ENCODE measurements at regions not wholly inside any gene's neighbourhood (a gene's known extent, or its start where the extent isn't known, plus 50 kb on each side); places are given as distances from the start of the nearest gene placed in this dataset.

DNA sequence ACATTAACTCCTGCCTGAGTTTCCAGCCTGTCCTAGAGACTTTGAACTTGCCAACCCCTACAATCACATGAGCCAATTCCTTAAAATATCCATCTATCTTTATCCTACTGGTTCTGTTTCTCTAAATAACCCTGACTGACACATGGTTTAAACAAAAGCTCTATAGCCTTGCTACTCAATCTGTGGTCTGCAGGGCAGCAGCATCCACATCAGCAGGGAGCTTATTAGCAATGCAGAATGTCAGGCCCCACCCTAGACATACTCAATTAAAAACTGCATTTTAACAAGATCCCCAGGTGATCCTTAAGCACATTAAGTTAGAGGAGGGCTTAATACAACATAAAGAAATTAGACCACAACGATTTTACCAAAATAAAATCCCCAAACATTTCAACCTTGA is 108.3 kb upstream of the CPSF6 start:
- peaks cover 0 to 3% (median 0%) of the 10 kb centered on the region in 3 experiments for H3K27me3 ChIP-seq (ENCODE audit: control insufficient read depth in 3 of 3, insufficient read depth in 3 of 3, low read depth in 1 of 3, low read length in 3 of 3)
- H2AK5ac ChIP-seq (ENCODE audit: low read depth, low read length): no peak overlapping the region
- H2BK12ac ChIP-seq (ENCODE audit: low read length): no peak overlapping the region
- H3K4ac ChIP-seq (ENCODE audit: low read length): no peak overlapping the region
- peaks cover 2 to 3% of the 10 kb centered on the region in 2 donors for H3K4me1 ChIP-seq (ENCODE audit: control insufficient read depth in 2 of 2, insufficient read depth in 1 of 2, low read depth in 1 of 2, low read length in 2 of 2)
- H2BK120ac ChIP-seq (ENCODE audit: low read depth, low read length): no peak overlapping the region
- no peak overlapping the region for H4K8ac ChIP-seq (ENCODE audit: low read depth, low read length)
- no peak overlapping the region for H4K91ac ChIP-seq (ENCODE audit: low read depth, low read length, poor library complexity)
- H2AFZ ChIP-seq (ENCODE audit: low read length): no peak overlapping the region
- no CpG with 5 or more reads among the region's 1 CpG for whole genome bisulfite sequencing, 2 donors (ENCODE audit: extremely low coverage in 2 of 2, insufficient read length in 2 of 2, insufficient replicate concordance in 1 of 2)
- H3K9ac ChIP-seq (ENCODE audit: low read depth, low read length, poor library complexity): no peak overlapping the region
- no peak overlapping the region for H3K23ac ChIP-seq (ENCODE audit: low read depth, low read length, poor library complexity)
- no peaks in the 10 kb centered on the region for H3K36me3 ChIP-seq (replicated peaks in 1 of 2; ENCODE audit: control insufficient read depth in 2 of 2, insufficient read depth in 2 of 2, low read length in 2 of 2)
- no peaks in the 10 kb centered on the region for H3K79me1 ChIP-seq (ENCODE audit: low read depth, low read length)
- no peak for DNase-seq (ENCODE audit: low spot score)
- no peak overlapping the region for H2BK5ac ChIP-seq (ENCODE audit: low read length)
- H3K4me2 ChIP-seq (ENCODE audit: insufficient read depth, low read length, poor library complexity, severe bottlenecking): no peak overlapping the region
- H3K4me3 ChIP-seq (ENCODE audit: low read length in 2 of 2): no peak overlapping the region
- H3K18ac ChIP-seq (ENCODE audit: low read length): no peak overlapping the region
- no peaks in the 10 kb centered on the region for H3K9me3 ChIP-seq (replicated peaks in 1 of 2; ENCODE audit: control insufficient read depth in 2 of 2, insufficient read depth in 1 of 2, low read depth in 1 of 2, low read length in 2 of 2)
- H3K27ac ChIP-seq (replicated peaks; ENCODE audit: low read length): no peak overlapping the region
- no peak overlapping the region for H2BK15ac ChIP-seq (ENCODE audit: low read length)
- no peak overlapping the region for H3K14ac ChIP-seq (ENCODE audit: low read length)

GRCh38 chr12:69136931-69137613 is 102.3 kb upstream of the CPSF6 start:
- Histone ChIP-seq H4K8ac (ENCODE audit: low read depth, low read length) (no peak overlapping the region), H2BK15ac (ENCODE audit: low read length) (no peak overlapping the region), H4K91ac (ENCODE audit: low read depth, low read length, poor library complexity) (no peak overlapping the region), H2BK12ac (ENCODE audit: low read length) (no peak overlapping the region), H3K4me2 (ENCODE audit: insufficient read depth, low read length, poor library complexity, severe bottlenecking) (no peak overlapping the region), H3K9ac (ENCODE audit: low read depth, low read length, poor library complexity) (no peak overlapping the region), H3K14ac (ENCODE audit: low read length) (no peak overlapping the region), H3K79me1 (ENCODE audit: low read depth, low read length) (no peaks in the 10 kb centered on the region), H2AFZ (ENCODE audit: low read length) (no peak overlapping the region), H3K4me3 (ENCODE audit: low read length in 2 of 2) (no peak overlapping the region), H3K27ac (replicated peaks; ENCODE audit: low read length) (no peak overlapping the region), H3K9me3 (replicated peaks in 1 of 2; ENCODE audit: control insufficient read depth in 2 of 2, insufficient read depth in 1 of 2, low read depth in 1 of 2, low read length in 2 of 2) (peaks cover 0 to 6% of the 10 kb centered on the region in 2 donors), H2AK5ac (ENCODE audit: low read depth, low read length) (no peak overlapping the region), H3K4ac (ENCODE audit: low read length) (no peak overlapping the region), H3K23ac (ENCODE audit: low read depth, low read length, poor library complexity) (no peak overlapping the region), H3K18ac (ENCODE audit: low read length) (no peak overlapping the region), H3K36me3 (replicated peaks in 1 of 2; ENCODE audit: control insufficient read depth in 2 of 2, insufficient read depth in 2 of 2, low read length in 2 of 2) (no peaks in the 10 kb centered on the region), H3K4me1 (ENCODE audit: control insufficient read depth in 2 of 2, insufficient read depth in 1 of 2, low read depth in 1 of 2, low read length in 2 of 2) (no peaks in the 10 kb centered on the region), H2BK120ac (ENCODE audit: low read depth, low read length) (no peak overlapping the region), H3K27me3 (ENCODE audit: control insufficient read depth in 3 of 3, insufficient read depth in 3 of 3, low read depth in 1 of 3, low read length in 3 of 3) (no peaks in the 10 kb centered on the region), H2BK5ac (ENCODE audit: low read length) (no peak overlapping the region)
- no CpG with 5 or more reads among the region's 2 CpGs for WGBS, 2 donors (ENCODE audit: extremely low coverage in 2 of 2, insufficient read length in 2 of 2, insufficient replicate concordance in 1 of 2)
- no peak for DNase-seq (ENCODE audit: low spot score)

DNA sequence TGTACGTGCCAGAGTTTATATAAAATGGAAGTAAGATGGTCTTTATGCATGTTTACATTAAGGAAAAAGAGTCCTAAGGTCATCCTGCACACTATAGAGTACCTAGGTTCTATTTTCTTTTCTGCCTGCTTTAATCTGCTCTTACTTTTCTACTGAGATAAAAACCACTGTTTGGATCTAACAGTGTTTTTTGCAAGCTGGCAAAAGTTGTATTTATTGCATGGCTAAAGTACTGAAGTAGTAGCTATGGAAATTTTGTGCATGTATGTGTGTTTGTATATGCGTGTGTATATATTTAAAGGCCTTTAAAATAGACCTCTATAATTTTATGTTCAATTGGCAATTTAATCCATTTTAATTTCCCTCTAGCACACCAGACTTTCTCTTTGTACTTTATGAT is 98.3 kb upstream of the CPSF6 start:
- no CpG with 5 or more reads among the region's 2 CpGs for WGBS, 2 donors (ENCODE audit: extremely low coverage in 2 of 2, insufficient read length in 2 of 2, insufficient replicate concordance in 1 of 2)
- H3K4me3 ChIP-seq (ENCODE audit: low read length in 2 of 2): no peak overlapping the region
- no peak overlapping the region for H2AFZ ChIP-seq (ENCODE audit: low read length)
- no peak for DNase-seq (ENCODE audit: low spot score)
- no peak overlapping the region for H3K14ac ChIP-seq (ENCODE audit: low read length)
- no peak overlapping the region for H2AK5ac ChIP-seq (ENCODE audit: low read depth, low read length)
- no peak overlapping the region for H2BK12ac ChIP-seq (ENCODE audit: low read length)
- peaks cover 0 to 6% of the 10 kb centered on the region in 2 donors for H3K9me3 ChIP-seq (replicated peaks in 1 of 2; ENCODE audit: control insufficient read depth in 2 of 2, insufficient read depth in 1 of 2, low read depth in 1 of 2, low read length in 2 of 2)
- no peak overlapping the region for H3K18ac ChIP-seq (ENCODE audit: low read length)
- peaks cover 0 to 4% (median 0%) of the 10 kb centered on the region in 3 experiments for H3K27me3 ChIP-seq (ENCODE audit: control insufficient read depth in 3 of 3, insufficient read depth in 3 of 3, low read depth in 1 of 3, low read length in 3 of 3)
- no peak overlapping the region for H2BK15ac ChIP-seq (ENCODE audit: low read length)
- no peak overlapping the region for H2BK5ac ChIP-seq (ENCODE audit: low read length)
- no peak overlapping the region for H3K4ac ChIP-seq (ENCODE audit: low read length)
- no peak overlapping the region for H2BK120ac ChIP-seq (ENCODE audit: low read depth, low read length)
- no peaks in the 10 kb centered on the region for H3K36me3 ChIP-seq (replicated peaks in 1 of 2; ENCODE audit: control insufficient read depth in 2 of 2, insufficient read depth in 2 of 2, low read length in 2 of 2)
- no peak overlapping the region for H3K9ac ChIP-seq (ENCODE audit: low read depth, low read length, poor library complexity)
- no peaks in the 10 kb centered on the region for H3K4me1 ChIP-seq (ENCODE audit: control insufficient read depth in 2 of 2, insufficient read depth in 1 of 2, low read depth in 1 of 2, low read length in 2 of 2)
- no peaks in the 10 kb centered on the region for H3K79me1 ChIP-seq (ENCODE audit: low read depth, low read length)
- H3K4me2 ChIP-seq (ENCODE audit: insufficient read depth, low read length, poor library complexity, severe bottlenecking): no peak overlapping the region
- no peak overlapping the region for H3K23ac ChIP-seq (ENCODE audit: low read depth, low read length, poor library complexity)
- H3K27ac ChIP-seq (replicated peaks; ENCODE audit: low read length): no peak overlapping the region
- H4K91ac ChIP-seq (ENCODE audit: low read depth, low read length, poor library complexity): no peak overlapping the region
- no peak overlapping the region for H4K8ac ChIP-seq (ENCODE audit: low read depth, low read length)

DNA sequence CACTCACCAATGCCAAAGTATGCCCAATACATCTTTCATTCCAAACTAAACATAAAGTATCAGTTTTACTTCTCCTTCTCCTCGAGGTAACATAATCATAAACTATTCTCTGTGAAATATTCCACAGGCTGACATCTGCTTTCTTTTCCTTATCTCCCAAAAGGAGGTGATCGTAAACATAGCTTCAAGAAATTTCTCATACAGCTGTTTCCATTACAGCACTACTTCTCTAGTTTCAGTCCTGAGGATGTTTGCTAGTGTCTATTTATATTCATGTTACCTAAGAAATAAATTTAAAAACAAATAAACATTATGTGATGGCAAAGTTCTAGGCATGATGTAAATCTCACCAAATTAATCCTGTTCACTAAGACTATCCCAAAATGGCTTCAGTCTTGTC is 90.1 kb upstream of the CPSF6 start:
- Histone ChIP-seq H2AFZ (ENCODE audit: low read length) (no peak overlapping the region), H2AK5ac (ENCODE audit: low read depth, low read length) (no peak overlapping the region), H3K27ac (replicated peaks; ENCODE audit: low read length) (no peak overlapping the region), H4K91ac (ENCODE audit: low read depth, low read length, poor library complexity) (no peak overlapping the region), H2BK15ac (ENCODE audit: low read length) (no peak overlapping the region), H3K14ac (ENCODE audit: low read length) (no peak overlapping the region), H3K23ac (ENCODE audit: low read depth, low read length, poor library complexity) (no peak overlapping the region), H3K9me3 (replicated peaks in 1 of 2; ENCODE audit: control insufficient read depth in 2 of 2, insufficient read depth in 1 of 2, low read depth in 1 of 2, low read length in 2 of 2) (no peaks in the 10 kb centered on the region), H3K4ac (ENCODE audit: low read length) (no peak overlapping the region), H3K36me3 (replicated peaks in 1 of 2; ENCODE audit: control insufficient read depth in 2 of 2, insufficient read depth in 2 of 2, low read length in 2 of 2) (no peaks in the 10 kb centered on the region), H2BK5ac (ENCODE audit: low read length) (no peak overlapping the region), H2BK120ac (ENCODE audit: low read depth, low read length) (no peak overlapping the region), H3K27me3 (ENCODE audit: control insufficient read depth in 3 of 3, insufficient read depth in 3 of 3, low read depth in 1 of 3, low read length in 3 of 3) (peaks cover 0 to 4% (median 0%) of the 10 kb centered on the region in 3 experiments), H3K79me1 (ENCODE audit: low read depth, low read length) (no peaks in the 10 kb centered on the region), H4K8ac (ENCODE audit: low read depth, low read length) (no peak overlapping the region), H3K4me1 (ENCODE audit: control insufficient read depth in 2 of 2, insufficient read depth in 1 of 2, low read depth in 1 of 2, low read length in 2 of 2) (no peaks in the 10 kb centered on the region), H2BK12ac (ENCODE audit: low read length) (no peak overlapping the region), H3K4me3 (ENCODE audit: low read length in 2 of 2) (no peak overlapping the region), H3K18ac (ENCODE audit: low read length) (no peak overlapping the region), H3K9ac (ENCODE audit: low read depth, low read length, poor library complexity) (no peak overlapping the region), H3K4me2 (ENCODE audit: insufficient read depth, low read length, poor library complexity, severe bottlenecking) (no peak overlapping the region)
- no peak for DNase-seq (ENCODE audit: low spot score)
- WGBS, 2 donors (ENCODE audit: extremely low coverage in 2 of 2, insufficient read length in 2 of 2, insufficient replicate concordance in 1 of 2): no CpG with 5 or more reads among the region's 2 CpGs
